HG03175 (cell line): ENCODE measurements at regions not wholly inside any gene's neighbourhood (a gene's known extent, or its start where the extent isn't known, plus 50 kb on each side); places are given as distances from the start of the nearest gene placed in this dataset.

Experiments
- ATAC-seq: cut with Tn5 transposase; IDR thresholded peaks from one replicate; pipeline ENCODE4 v1.9.1; 2021; ENCODE audit warnings: mild to moderate bottlenecking, moderate library complexity; ENCODE audit not compliant: unreplicated experiment

- no peak for ATAC-seq
Measured at GRCh38 chrX:45261005-45261404, 60.3 kb upstream of the DIPK2B start.

- ATAC-seq: no peak
Measured at GRCh38 chrX:45258731-45259402, 58.2 kb upstream of the DIPK2B start.
